ENCODE measurements at regions not wholly inside any gene's neighbourhood (a gene's known extent, or its start where the extent isn't known, plus 50 kb on each side); places are given as distances from the start of the nearest gene placed in this dataset.

- no CpG with 5 or more reads among the region's 7 CpGs for WGBS (ENCODE audit: insufficient coverage)
- no peaks in the 10 kb centered on the region for H4K20me1 ChIP-seq (ENCODE audit: control insufficient read depth, insufficient read depth, low read length, poor library complexity, severe bottlenecking)
- no peaks in the 10 kb centered on the region for H3K36me3 ChIP-seq (replicated peaks in 1 of 2; ENCODE audit: control extremely low read depth in 1 of 2, control insufficient read depth in 1 of 2, extremely low read depth in 1 of 2, insufficient read depth in 2 of 2, low read length in 1 of 2)
- intact Hi-C loops (cut with micrococcal nuclease) = no loop called here
- DNase-seq (no peak), ATAC-seq (ENCODE audit: low read depth) (no peak)
- H3K79me2 ChIP-seq (ENCODE audit: control insufficient read depth, insufficient read depth, low read length) = no peaks in the 10 kb centered on the region
- H3K27me3 Mint-ChIP-seq = no peaks in the 10 kb centered on the region
- CTCF ChIA-PET = no interaction called here
- no peaks in the 10 kb centered on the region for H3K27me3 ChIP-seq (replicated peaks in 1 of 4; ENCODE audit: control extremely low read depth in 1 of 4, control insufficient read depth in 3 of 4, insufficient read depth in 4 of 4, low read length in 3 of 4)
- no peak overlapping the region for H3K4me2 ChIP-seq (replicated peaks; ENCODE audit: low read depth, low read length, poor library complexity, severe bottlenecking)
- no peaks in the 10 kb centered on the region for H3K9me3 Mint-ChIP-seq (ENCODE audit: insufficient read depth)
- no peak overlapping the region for H2AFZ ChIP-seq (ENCODE audit: insufficient read depth, low read depth, low read length, poor library complexity, severe bottlenecking)
- POLR2A ChIA-PET = no interaction called here
- H3K4me3 ChIP-seq (ENCODE audit: control extremely low read depth in 1 of 5, extremely low read depth in 1 of 5, insufficient read depth in 1 of 5, low read depth in 2 of 5, low read length in 4 of 5) = no peak overlapping the region
- TF ChIP-seq EZH2 (IDR thresholded peaks at IDR 0.05; ENCODE audit: borderline replicate concordance, insufficient read depth, low read depth, low read length, poor library complexity, severe bottlenecking) (no peak), CTCF (IDR thresholded peaks at IDR 0.05) (no peak)
- H3K9ac ChIP-seq (ENCODE audit: low read length) = no peak overlapping the region
- no peaks in the 10 kb centered on the region for H3K4me1 ChIP-seq (ENCODE audit: control insufficient read depth in 2 of 2, insufficient read depth in 2 of 2, low read length in 2 of 2)
- H3K4me1 Mint-ChIP-seq = peaks cover 2% of the 10 kb centered on the region
- no peak overlapping the region for H3K27ac Mint-ChIP-seq
- no peak overlapping the region for H3K4me3 Mint-ChIP-seq
- no peaks in the 10 kb centered on the region for H3K9me3 ChIP-seq (ENCODE audit: control extremely low read depth in 1 of 3, control insufficient read depth in 2 of 3, insufficient read depth in 1 of 3, low read length in 2 of 3)
- no peak overlapping the region for H3K27ac ChIP-seq (ENCODE audit: low read length in 2 of 2)
These were observed 148.4 kb upstream of the VCX3A start for GRCh38 chrX:6683353-6683752.

GRCh38 chrX:6681521-6682145 lies 146.7 kb upstream of the VCX3A start:
- H3K9me3 Mint-ChIP-seq (ENCODE audit: insufficient read depth) = no peaks in the 10 kb centered on the region
- no peak overlapping the region for H3K27ac Mint-ChIP-seq
- no peak overlapping the region for H3K9ac ChIP-seq (ENCODE audit: low read length)
- no peaks in the 10 kb centered on the region for H3K9me3 ChIP-seq (ENCODE audit: control extremely low read depth in 1 of 3, control insufficient read depth in 2 of 3, insufficient read depth in 1 of 3, low read length in 2 of 3)
- H3K79me2 ChIP-seq (ENCODE audit: control insufficient read depth, insufficient read depth, low read length) = no peaks in the 10 kb centered on the region
- H3K4me3 ChIP-seq (ENCODE audit: control extremely low read depth in 1 of 5, extremely low read depth in 1 of 5, insufficient read depth in 1 of 5, low read depth in 2 of 5, low read length in 4 of 5) = no peak overlapping the region
- POLR2A ChIA-PET = no interaction called here
- DNase-seq (no peak), ATAC-seq (ENCODE audit: low read depth) (no peak)
- H3K27me3 ChIP-seq (replicated peaks in 1 of 4; ENCODE audit: control extremely low read depth in 1 of 4, control insufficient read depth in 3 of 4, insufficient read depth in 4 of 4, low read length in 3 of 4) = no peaks in the 10 kb centered on the region
- no peak for TF ChIP-seq CTCF (IDR thresholded peaks at IDR 0.05)
- no peak for TF ChIP-seq EZH2 (IDR thresholded peaks at IDR 0.05; ENCODE audit: borderline replicate concordance, insufficient read depth, low read depth, low read length, poor library complexity, severe bottlenecking)
- intact Hi-C loops (cut with micrococcal nuclease) = no loop called here
- H3K4me2 ChIP-seq (replicated peaks; ENCODE audit: low read depth, low read length, poor library complexity, severe bottlenecking) = no peak overlapping the region
- H3K27ac ChIP-seq (ENCODE audit: low read length in 2 of 2) = no peak overlapping the region
- no peak overlapping the region for H3K4me3 Mint-ChIP-seq
- peaks cover 2% of the 10 kb centered on the region for H3K4me1 Mint-ChIP-seq
- CTCF ChIA-PET = no interaction called here
- no CpG with 5 or more reads among the region's 7 CpGs for WGBS (ENCODE audit: insufficient coverage)
- H2AFZ ChIP-seq (ENCODE audit: insufficient read depth, low read depth, low read length, poor library complexity, severe bottlenecking) = no peak overlapping the region
- no peaks in the 10 kb centered on the region for H3K4me1 ChIP-seq (ENCODE audit: control insufficient read depth in 2 of 2, insufficient read depth in 2 of 2, low read length in 2 of 2)
- H3K36me3 ChIP-seq (replicated peaks in 1 of 2; ENCODE audit: control extremely low read depth in 1 of 2, control insufficient read depth in 1 of 2, extremely low read depth in 1 of 2, insufficient read depth in 2 of 2, low read length in 1 of 2) = no peaks in the 10 kb centered on the region
- no peaks in the 10 kb centered on the region for H4K20me1 ChIP-seq (ENCODE audit: control insufficient read depth, insufficient read depth, low read length, poor library complexity, severe bottlenecking)
- no peaks in the 10 kb centered on the region for H3K27me3 Mint-ChIP-seq

All from B cell (primary cell).